GM12878 (cell line): ENCODE measurements at regions not wholly inside any gene's neighbourhood (a gene's known extent, or its start where the extent isn't known, plus 50 kb on each side); places are given as distances from the start of the nearest gene placed in this dataset.

Source experiments
- ATAC-seq: fragments of 200-7000 bp; cut with Tn5 transposase; 3 replicates; pipeline ENCODE4 v1.9.1; 2020; ENCODE audit warnings: mild to moderate bottlenecking, moderate library complexity
- BruUV-seq: library from RNA; stranded (reverse); fragments of 400-500 nt; replicated peaks from 2 replicates; lab custom pipeline; 2021; lab: Mats Ljungman, UMichigan
- CTCF ChIA-PET: fragments of 300-600 bp; sonication (Branson Sonifier 250); formaldehyde crosslinking; extraction: SDS; loops from one replicate; lab custom pipeline; 2021; ENCODE audit warnings: inconsistent platforms; lab: Yijun Ruan, JAX
- POLR2A ChIA-PET: fragments of 350-600 bp; formaldehyde crosslinking; extraction: SDS; loops from one replicate; lab custom pipeline; 2021; ENCODE audit warnings: inconsistent platforms; lab: Charles Lee
- RAD21 ChIA-PET: fragments of 300-600 bp; sonication (Branson Sonifier 250); formaldehyde crosslinking; loops from one replicate; lab custom pipeline; 2023; ENCODE audit warnings: antibody characterized with exemption; ENCODE audit not compliant: unreplicated experiment; lab: Charles Lee
- SMC1A ChIA-PET: fragments of 300-600 bp; sonication (Branson Sonifier 250); formaldehyde crosslinking; loops from one replicate; lab custom pipeline; 2023; ENCODE audit not compliant: unreplicated experiment, uncharacterized antibody; lab: Charles Lee
- DNase-seq: peaks from one replicate; pipeline ENCODE4 v3.0.0-alpha.2; 2011; ENCODE audit warnings: low read depth, low spot score
- FAIRE-seq: peaks from 3 replicates; lab custom pipeline; 2011; peaks lifted over from hg19 to GRCh38; lab: Jason Lieb, UNC
- H2AFZ ChIP-seq: 2 replicates; pipeline ENCODE4 v1.6.0; 2011; ENCODE audit warnings: low read depth, low read length, control low read depth; ENCODE audit not compliant: control insufficient read depth
- H3K27ac ChIP-seq: 2 replicates; pipeline ENCODE4 v1.5.1; 2011; ENCODE audit warnings: control low read depth; ENCODE audit not compliant: control insufficient read depth, insufficient read depth
- H3K27me3 ChIP-seq, 2 experiments: replicated peaks in 1 of 2; 2 replicates each; pipeline versions ENCODE4 v1.6.0 to v1.6.1; 2011; ENCODE audit warnings: low read length in 1 of 2; ENCODE audit not compliant: control insufficient read depth in 2 of 2, insufficient read depth in 2 of 2
- H3K36me3 ChIP-seq, 2 experiments: 2 replicates each; pipeline ENCODE4 v1.5.1; 2011; ENCODE audit warnings: low read length in 1 of 2; ENCODE audit not compliant: control insufficient read depth in 2 of 2, insufficient read depth in 2 of 2
- H3K4me1 ChIP-seq: 2 replicates; pipeline ENCODE4 v1.6.1; 2011; ENCODE audit warnings: mild to moderate bottlenecking, low read length, moderate library complexity, mixed read lengths; ENCODE audit not compliant: control insufficient read depth, insufficient read depth
- H3K4me2 ChIP-seq: 2 replicates; pipeline ENCODE4 v1.6.0; 2011; ENCODE audit warnings: control low read depth; ENCODE audit not compliant: control insufficient read depth, insufficient read depth
- H3K4me3 ChIP-seq: fragments of 200-600 bp; sonication (generic); 2 replicates; pipeline ENCODE4 v1.5.1; 2016
- H3K79me2 ChIP-seq: 2 replicates; pipeline ENCODE4 v1.6.0; 2011; ENCODE audit warnings: low read length; ENCODE audit not compliant: control insufficient read depth, insufficient read depth
- H3K9ac ChIP-seq: 2 replicates; pipeline ENCODE4 v1.8.0; 2011; ENCODE audit warnings: low read length, control low read depth, mixed read lengths; ENCODE audit not compliant: control insufficient read depth, insufficient read depth
- H3K9me3 ChIP-seq: replicated peaks from 3 replicates; pipeline ENCODE4 v1.5.1; 2011; ENCODE audit warnings: mild to moderate bottlenecking, low read length; ENCODE audit not compliant: control insufficient read depth, insufficient read depth
- H4K20me1 ChIP-seq: 2 replicates; pipeline ENCODE4 v1.6.0; 2011; ENCODE audit not compliant: control insufficient read depth, insufficient read depth
- BHLHE40 ChIP-seq, 2 experiments: fragments of 450-650 bp in 1 of 2; IDR thresholded peaks; 2 replicates each; pipeline ENCODE4 v1.6.1; 2011 to 2017; ENCODE audit warnings: low read depth in 2 of 2, borderline replicate concordance in 1 of 2, improper control_type of control experiment in 1 of 2, low read length in 1 of 2, mild to moderate bottlenecking in 1 of 2
- HDAC6 ChIP-seq: fragments of 200-600 bp; sonication (generic); IDR thresholded peaks from one replicate; pipeline ENCODE4 v1.8.0; 2017; ENCODE audit warnings: antibody characterized with exemption; ENCODE audit not compliant: unreplicated experiment
- KAT2A ChIP-seq: conservative IDR thresholded peaks from 2 replicates; pipeline ENCODE4 v1.6.1; 2011; ENCODE audit warnings: low read depth, low read length; ENCODE audit not compliant: control insufficient read depth
- KLF5 ChIP-seq: fragments of 450-650 bp; IDR thresholded peaks from 2 replicates; pipeline ENCODE4 v1.6.1; 2014; ENCODE audit warnings: mild to moderate bottlenecking; ENCODE audit not compliant: partially characterized antibody
- MXI1 ChIP-seq: fragments of 150-350 bp; IDR thresholded peaks from 2 replicates; pipeline ENCODE4 v1.6.1; 2011; ENCODE audit warnings: low read depth, mild to moderate bottlenecking, inconsistent platforms, low read length, improper control_type of control experiment
- RBBP5 ChIP-seq: fragments of 200-600 bp; sonication (generic); conservative IDR thresholded peaks from 2 replicates; pipeline ENCODE4 v1.6.1; 2016
- RCOR1 ChIP-seq: conservative IDR thresholded peaks from 2 replicates; pipeline ENCODE4 v1.6.1; 2012; ENCODE audit warnings: low read depth, low read length, improper control_type of control experiment
- RELB ChIP-seq: fragments of 450-650 bp; IDR thresholded peaks from 2 replicates; pipeline ENCODE4 v1.6.1; 2017; ENCODE audit warnings: low read depth, mild to moderate bottlenecking, moderate library complexity
- STAT3 ChIP-seq: IDR thresholded peaks from 2 replicates; pipeline ENCODE4 v1.6.1; 2011; ENCODE audit warnings: low read depth, low read length, improper control_type of control experiment
- ZSCAN29 ChIP-seq: fragments of 450-650 bp; IDR thresholded peaks from 2 replicates; pipeline ENCODE4 v1.6.1; 2017; ENCODE audit warnings: mild to moderate bottlenecking, moderate library complexity
- WGBS: methylation state at CpG from one replicate; pipeline ENCODE4 v1.1.6; 2016; ENCODE audit warnings: low lambda C conversion rate; ENCODE audit not compliant: insufficient replicate concordance, insufficient coverage; ENCODE audit errors: missing lambda C conversion rate; 5-methylcytosine and 5-hydroxymethylcytosine counted together
- in situ Hi-C: fragments of 300-500 bp; cut with MboI; formaldehyde crosslinking; loops from 9 replicates; pipeline ENCODE4 v1.14.3; 2018; ENCODE audit warnings: mixed read lengths
- intact Hi-C: fragments of 100-400 bp; cut with micrococcal nuclease; formaldehyde crosslinking; loops from one replicate; pipeline ENCODE4 v1.14.2; 2022; ENCODE audit not compliant: unreplicated experiment

- Histone ChIP-seq H3K36me3 (no peaks in the 10 kb centered on the region), H3K4me1 (no peaks in the 10 kb centered on the region), H3K27me3 (no peaks in the 10 kb centered on the region), H3K9me3 (no peaks in the 10 kb centered on the region), H3K4me2 (no peak overlapping the region), H4K20me1 (no peaks in the 10 kb centered on the region), H2AFZ (no peak overlapping the region), H3K9ac (no peak overlapping the region), H3K27ac (no peak overlapping the region), H3K4me3 (no peak overlapping the region), H3K79me2 (no peaks in the 10 kb centered on the region)
- no peak for DNase-seq
- POLR2A ChIA-PET: no interaction called here
- TF ChIP-seq KAT2A (no peak), RCOR1 (no peak), STAT3 (no peak)
- 0% methylated on average over 3 of the region's 3 CpGs for WGBS
- FAIRE-seq: no peak
- in situ Hi-C loops: no loop called here
- BruUV-seq: no TSS peak
- SMC1A ChIA-PET: no interaction called here
- CTCF ChIA-PET: no interaction called here
- no peak for ATAC-seq
- RAD21 ChIA-PET: no interaction called here
- intact Hi-C loops: no loop called here
Measured at GRCh38 chr17:14505606-14506005, 204.7 kb downstream of the HS3ST3B1 start.

DNA sequence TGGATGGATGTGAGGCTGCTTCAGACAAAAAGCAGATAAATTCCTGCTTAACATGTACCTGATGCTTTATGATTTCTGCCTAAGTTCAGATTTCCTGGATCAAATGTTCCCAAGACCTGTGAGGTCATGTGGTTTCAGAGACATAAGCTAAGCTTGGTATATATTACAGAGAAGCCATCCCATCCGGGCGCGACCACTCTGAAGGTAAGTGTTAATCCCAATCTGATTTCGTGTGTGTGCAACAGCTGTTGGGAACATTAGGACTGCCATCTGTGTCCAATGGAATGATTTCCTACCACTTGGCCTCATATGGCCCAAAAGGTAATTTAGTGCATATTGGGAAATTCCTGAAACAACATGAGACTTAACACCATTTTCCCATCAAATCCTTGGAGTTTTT, 199.1 kb downstream of the HS3ST3B1 start:
- no peaks in the 10 kb centered on the region for H3K27me3 ChIP-seq
- POLR2A ChIA-PET: no interaction called here
- H3K9ac ChIP-seq: no peak overlapping the region
- H3K27ac ChIP-seq: no peak overlapping the region
- WGBS: 75% methylated on average over 4 of the region's 4 CpGs
- no peaks in the 10 kb centered on the region for H3K4me1 ChIP-seq
- no peak overlapping the region for H3K4me2 ChIP-seq
- DNase-seq: no peak
- intact Hi-C loops (no loop called here), in situ Hi-C loops (no loop called here)
- TF ChIP-seq ZSCAN29 (no peak), BHLHE40 (IDR thresholded peaks at IDR 0.05; ENCODE audit: borderline replicate concordance in 1 of 2, low read depth in 2 of 2, low read length in 1 of 2) (no peak), HDAC6 (no peak), RBBP5 (no peak), RELB (no peak), KLF5 (no peak), MXI1 (no peak)
- no peaks in the 10 kb centered on the region for H3K9me3 ChIP-seq
- H3K79me2 ChIP-seq: no peaks in the 10 kb centered on the region
- CTCF ChIA-PET: no interaction called here
- H3K36me3 ChIP-seq: no peaks in the 10 kb centered on the region
- no peaks in the 10 kb centered on the region for H4K20me1 ChIP-seq
- FAIRE-seq: no peak
- RAD21 ChIA-PET: no interaction called here
- BruUV-seq: no TSS peak
- no peak overlapping the region for H3K4me3 ChIP-seq
- SMC1A ChIA-PET: no interaction called here
- H2AFZ ChIP-seq: no peak overlapping the region
- ATAC-seq: no peak
